Panc1 (cell line): ENCODE measurements at regions not wholly inside any gene's neighbourhood (a gene's known extent, or its start where the extent isn't known, plus 50 kb on each side); places are given as distances from the start of the nearest gene placed in this dataset.
"Not testable (repeated sequence)": the region's sequence is repeated elsewhere in the genome, so short reads cannot be mapped to it uniquely, and the experiment has no call there.

Experiments used
- ATAC-seq: fragments of 200-7000 bp; cut with Tn5 transposase; 2 replicates; pipeline ENCODE4 v1.9.1; 2020; ENCODE audit warnings: mild to moderate bottlenecking, moderate library complexity
- BruUV-seq: library from RNA; stranded (reverse); fragments of 400-500 nt; replicated peaks from 2 replicates; lab custom pipeline; 2021; lab: Mats Ljungman, UMichigan
- CTCF ChIA-PET: fragments of 300-600 bp; sonication (Branson Sonifier 250); formaldehyde crosslinking; loops from one replicate; lab custom pipeline; 2022; ENCODE audit warnings: antibody characterized with exemption; lab: Charles Lee
- POLR2A ChIA-PET: fragments of 300-600 bp; sonication (Branson Sonifier 250); formaldehyde crosslinking; loops from one replicate; lab custom pipeline; 2022; ENCODE audit warnings: antibody characterized with exemption; lab: Charles Lee
- DNase-seq: peaks from one replicate; pipeline ENCODE4 v3.0.0-alpha.2; 2010; ENCODE audit warnings: low read depth, low spot score
- H3K27ac ChIP-seq: 2 replicates; pipeline ENCODE4 v1.5.1; 2011; ENCODE audit warnings: mild to moderate bottlenecking, low read length, inconsistent platforms
- H3K27me3 ChIP-seq: fragments of 200-500 bp; sonication (Bioruptor generic); 2 replicates; pipeline ENCODE4 v1.6.0; 2014; ENCODE audit warnings: low read length, inconsistent platforms; ENCODE audit not compliant: control insufficient read depth, insufficient read depth
- H3K36me3 ChIP-seq: fragments of 200-500 bp; sonication (Bioruptor generic); 2 replicates; pipeline ENCODE4 v1.5.1; 2014; ENCODE audit warnings: inconsistent platforms, mild to moderate bottlenecking, low read length, moderate library complexity; ENCODE audit not compliant: control insufficient read depth, insufficient read depth
- H3K4me1 ChIP-seq: 2 replicates; pipeline ENCODE4 v1.5.1; 2011; ENCODE audit warnings: inconsistent platforms, mild to moderate bottlenecking, low read length, moderate library complexity; ENCODE audit not compliant: control insufficient read depth, insufficient read depth
- H3K4me3 ChIP-seq, 2 experiments: 2 replicates each; pipeline ENCODE4 v1.5.1; 2011 to 2012; ENCODE audit warnings: low read depth in 2 of 2, low read length in 2 of 2, mild to moderate bottlenecking in 2 of 2, inconsistent platforms in 1 of 2, moderate library complexity in 1 of 2
- H3K9me3 ChIP-seq: fragments of 200-500 bp; sonication (Bioruptor generic); 2 replicates; pipeline ENCODE4 v1.5.1; 2014; ENCODE audit warnings: low read depth, mild to moderate bottlenecking, inconsistent platforms, low read length, moderate library complexity; ENCODE audit not compliant: control insufficient read depth, insufficient read depth
- POLR2AphosphoS5 ChIP-seq: IDR thresholded peaks from 2 replicates; pipeline ENCODE4 v1.6.1; 2012; ENCODE audit warnings: mild to moderate bottlenecking, low read depth, low read length, moderate library complexity
- REST ChIP-seq, 2 experiments: IDR thresholded peaks; 2 replicates each; pipeline ENCODE4 v1.6.1; 2011 to 2012; ENCODE audit warnings: low read depth in 2 of 2, control low read depth in 1 of 2, low read length in 1 of 2, mild to moderate bottlenecking in 1 of 2, moderate library complexity in 1 of 2; ENCODE audit not compliant: insufficient read depth in 1 of 2
- SIN3A ChIP-seq: IDR thresholded peaks from 2 replicates; pipeline ENCODE4 v1.6.1; 2012; ENCODE audit warnings: low read depth, mild to moderate bottlenecking, low read length, moderate library complexity, borderline replicate concordance; ENCODE audit not compliant: insufficient read depth
- TCF7L2 ChIP-seq: IDR thresholded peaks from 2 replicates; pipeline ENCODE4 v1.6.1; 2011; ENCODE audit warnings: mild to moderate bottlenecking, low read depth, low read length, inconsistent platforms
- in situ Hi-C: cut with HindIII; loops from 2 replicates; pipeline ENCODE4 v1.10.0; 2016; ENCODE audit warnings: low sequenced_read_pairs, low pct_unique_long_range_greater_than_20kb
- intact Hi-C: fragments of 100-400 bp; cut with micrococcal nuclease; formaldehyde crosslinking; loops from one replicate; pipeline ENCODE4 v1.10.0; 2022; ENCODE audit not compliant: unreplicated experiment
- TF ChIP-seq, protein P1 (sequence below): fragments of 450-650 bp; IDR thresholded peaks from 2 replicates; pipeline ENCODE4 v1.5.1; 2017; ENCODE audit warnings: mild to moderate bottlenecking

DNA sequence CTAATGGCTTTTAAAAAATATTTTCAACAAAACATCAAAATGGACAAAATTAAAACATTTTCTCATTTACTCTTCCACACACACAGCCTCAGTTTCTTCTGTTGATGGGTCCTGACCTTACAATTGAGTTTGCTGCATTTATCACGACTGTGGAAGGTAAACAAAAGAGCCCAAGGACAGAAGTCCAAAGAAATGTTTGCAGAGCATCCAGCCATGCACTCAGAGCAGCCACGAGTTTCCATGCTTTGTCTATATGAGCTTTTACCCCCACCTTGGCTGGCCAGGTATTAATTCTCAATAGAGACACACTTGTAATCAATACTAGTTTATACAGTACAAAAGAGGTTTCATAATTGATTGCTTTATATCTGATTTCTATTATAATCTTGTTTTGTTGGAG lies 85.0 kb upstream of the WDFY3 start:
- intact Hi-C loops (no loop called here), in situ Hi-C loops (no loop called here)
- no peak overlapping the region for H3K27ac ChIP-seq
- BruUV-seq: no TSS peak
- TF ChIP-seq POLR2AphosphoS5 (no peak), REST (IDR thresholded peaks at IDR 0.05; ENCODE audit: insufficient read depth in 1 of 2, low read depth in 2 of 2, low read length in 1 of 2) (no peak), TCF7L2 (no peak), SIN3A (no peak)
- TF ChIP-seq, protein P1, sequence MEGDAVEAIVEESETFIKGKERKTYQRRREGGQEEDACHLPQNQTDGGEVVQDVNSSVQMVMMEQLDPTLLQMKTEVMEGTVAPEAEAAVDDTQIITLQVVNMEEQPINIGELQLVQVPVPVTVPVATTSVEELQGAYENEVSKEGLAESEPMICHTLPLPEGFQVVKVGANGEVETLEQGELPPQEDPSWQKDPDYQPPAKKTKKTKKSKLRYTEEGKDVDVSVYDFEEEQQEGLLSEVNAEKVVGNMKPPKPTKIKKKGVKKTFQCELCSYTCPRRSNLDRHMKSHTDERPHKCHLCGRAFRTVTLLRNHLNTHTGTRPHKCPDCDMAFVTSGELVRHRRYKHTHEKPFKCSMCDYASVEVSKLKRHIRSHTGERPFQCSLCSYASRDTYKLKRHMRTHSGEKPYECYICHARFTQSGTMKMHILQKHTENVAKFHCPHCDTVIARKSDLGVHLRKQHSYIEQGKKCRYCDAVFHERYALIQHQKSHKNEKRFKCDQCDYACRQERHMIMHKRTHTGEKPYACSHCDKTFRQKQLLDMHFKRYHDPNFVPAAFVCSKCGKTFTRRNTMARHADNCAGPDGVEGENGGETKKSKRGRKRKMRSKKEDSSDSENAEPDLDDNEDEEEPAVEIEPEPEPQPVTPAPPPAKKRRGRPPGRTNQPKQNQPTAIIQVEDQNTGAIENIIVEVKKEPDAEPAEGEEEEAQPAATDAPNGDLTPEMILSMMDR: no peak
- no peaks in the 10 kb centered on the region for H3K9me3 ChIP-seq
- H3K4me1 ChIP-seq: no peaks in the 10 kb centered on the region
- DNase-seq: no peak
- no peak for ATAC-seq
- ChIA-PET POLR2A (no interaction called here), CTCF (no interaction called here)
- H3K27me3 ChIP-seq: no peaks in the 10 kb centered on the region
- no peak overlapping the region for H3K4me3 ChIP-seq
- no peaks in the 10 kb centered on the region for H3K36me3 ChIP-seq

DNA sequence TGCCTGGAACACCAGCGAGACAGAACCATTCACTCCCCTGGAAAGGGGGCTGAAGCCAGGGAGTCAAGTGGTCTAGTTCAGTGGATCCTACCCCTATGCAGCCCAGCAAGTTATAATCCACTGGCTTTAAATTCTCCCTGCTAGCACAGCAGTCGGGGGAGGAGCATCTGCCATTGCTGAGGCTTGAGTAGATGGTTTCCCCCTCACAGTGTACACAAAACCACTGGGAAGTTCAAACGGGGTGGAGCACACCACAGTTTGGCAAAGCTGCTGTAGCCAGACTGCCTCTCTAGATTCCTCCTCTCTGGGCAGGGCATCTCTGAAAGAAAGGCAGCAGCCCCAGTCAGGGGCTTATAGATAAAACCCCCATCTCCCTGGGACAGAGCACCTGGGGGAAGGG lies 88.4 kb upstream of the WDFY3 start:
- H3K4me1 ChIP-seq, BruUV-seq, H3K27me3 ChIP-seq, POLR2A ChIA-PET, H3K9me3 ChIP-seq, intact Hi-C loops, H3K36me3 ChIP-seq, in situ Hi-C loops, DNase-seq, CTCF ChIA-PET, ATAC-seq, H3K4me3 ChIP-seq, H3K27ac ChIP-seq: not testable (repeated sequence)

DNA sequence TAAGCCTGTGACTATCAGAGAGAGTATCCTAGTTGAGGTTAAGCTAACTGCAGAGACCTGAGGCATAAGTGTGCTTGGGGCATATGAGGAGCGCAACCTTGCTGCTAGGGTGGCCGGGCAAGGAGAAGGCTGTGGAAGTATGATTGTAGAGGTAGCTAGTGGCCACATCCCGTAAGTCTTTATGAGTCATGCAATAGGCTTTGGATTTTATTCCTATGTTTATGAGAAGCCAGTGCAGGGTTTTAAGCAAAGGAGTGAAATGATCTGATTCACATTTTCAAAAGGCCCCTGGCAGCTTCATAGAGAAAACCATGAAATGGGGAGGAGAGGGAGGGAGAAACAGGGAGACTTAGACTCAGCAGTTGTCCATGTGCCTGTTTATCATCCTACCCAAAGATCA lies 92.1 kb upstream of the WDFY3 start:
- Histone ChIP-seq H3K27ac (no peak overlapping the region), H3K4me3 (no peak overlapping the region), H3K36me3 (no peaks in the 10 kb centered on the region), H3K9me3 (no peaks in the 10 kb centered on the region), H3K27me3 (no peaks in the 10 kb centered on the region; the same call in none of the 2 replicates), H3K4me1 (no peaks in the 10 kb centered on the region)
- ChIA-PET POLR2A (no interaction called here), CTCF (no interaction called here)
- ATAC-seq (no peak), DNase-seq (no peak)
- TF ChIP-seq POLR2AphosphoS5: no peak
- TF ChIP-seq SIN3A: no peak
- no peak for TF ChIP-seq TCF7L2
- no peak for TF ChIP-seq REST (IDR thresholded peaks at IDR 0.05; ENCODE audit: insufficient read depth in 1 of 2, low read depth in 2 of 2, low read length in 1 of 2)
- TF ChIP-seq, protein P1: no peak
- no TSS peak for BruUV-seq
- in situ Hi-C loops (no loop called here), intact Hi-C loops (no loop called here)
